ENCODE measurements at regions not wholly inside any gene's neighbourhood (a gene's known extent, or its start where the extent isn't known, plus 50 kb on each side); places are given as distances from the start of the nearest gene placed in this dataset.

DNA sequence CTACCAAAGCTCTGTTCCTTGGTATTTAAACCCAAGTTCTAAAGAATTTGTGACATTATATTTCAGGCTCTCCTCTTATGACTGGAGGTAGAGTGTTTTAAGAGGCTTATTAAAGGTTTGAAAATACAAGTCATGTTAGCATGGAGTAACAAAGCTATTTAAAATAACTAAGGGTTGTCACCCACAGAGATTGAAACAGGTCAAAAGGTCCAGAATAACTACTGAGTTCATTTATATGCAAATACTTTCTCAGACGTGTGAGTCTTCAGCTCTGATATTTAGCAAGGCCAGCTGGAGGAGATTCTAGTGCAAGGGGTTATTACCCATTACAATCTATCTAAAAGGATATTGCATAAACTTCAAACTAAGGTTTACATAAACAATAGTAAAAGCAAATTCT lies 1538.8 kb upstream of the CDH8 start:
- TF ChIP-seq TCF7L2 (IDR thresholded peaks at IDR 0.05; ENCODE audit: low read depth, low read length): no peak
- no peak for TF ChIP-seq SIN3A (IDR thresholded peaks at IDR 0.05; ENCODE audit: borderline replicate concordance, insufficient read depth, low read depth, low read length)
- ATAC-seq: no peak
- in situ Hi-C loops (cut with HindIII; ENCODE audit: low pct_unique_long_range_greater_than_20kb, low sequenced_read_pairs): no loop called here

DNA sequence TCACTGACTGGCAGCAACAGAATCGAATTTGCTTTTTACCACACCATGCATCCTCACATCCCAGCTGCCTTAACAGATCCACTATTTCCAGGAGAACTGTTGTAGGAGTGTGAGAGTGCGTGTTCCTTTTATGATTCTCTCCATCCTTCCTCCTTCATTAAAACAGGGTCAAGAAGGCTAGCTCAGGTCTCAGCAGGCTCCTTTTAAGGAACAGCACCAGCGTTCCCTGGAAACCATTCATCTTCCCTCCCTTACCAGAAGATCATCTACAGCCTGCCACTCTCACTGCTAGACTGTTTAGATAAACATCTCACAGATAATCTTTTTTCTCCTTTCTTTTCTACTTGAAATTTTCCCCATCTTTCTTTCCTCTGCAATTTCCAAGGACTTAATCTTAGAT lies 1531.9 kb upstream of the CDH8 start:
- Histone ChIP-seq H3K36me3 (ENCODE audit: control insufficient read depth, insufficient read depth, low read length) (no peaks in the 10 kb centered on the region), H3K4me3 (ENCODE audit: low read depth in 2 of 2, low read length in 2 of 2) (no peak overlapping the region), H3K4me1 (ENCODE audit: control insufficient read depth, insufficient read depth, low read length) (no peaks in the 10 kb centered on the region), H3K27me3 (ENCODE audit: control insufficient read depth, insufficient read depth, low read length) (no peaks in the 10 kb centered on the region), H3K27ac (ENCODE audit: low read length) (no peak overlapping the region), H3K9me3 (ENCODE audit: control insufficient read depth, insufficient read depth, low read depth, low read length) (no peaks in the 10 kb centered on the region)
- ATAC-seq: no peak
- in situ Hi-C loops (cut with HindIII; ENCODE audit: low pct_unique_long_range_greater_than_20kb, low sequenced_read_pairs): no loop called here
- intact Hi-C loops (cut with micrococcal nuclease; ENCODE audit: unreplicated experiment): no loop called here
- ChIA-PET CTCF (no interaction called here), POLR2A (no interaction called here)
- no peak for DNase-seq (ENCODE audit: low read depth, low spot score)
- BruUV-seq (replicated peaks): no TSS peak
- TF ChIP-seq POLR2AphosphoS5 (IDR thresholded peaks at IDR 0.05; ENCODE audit: low read depth, low read length) (no peak), SIN3A (IDR thresholded peaks at IDR 0.05; ENCODE audit: borderline replicate concordance, insufficient read depth, low read depth, low read length) (no peak), TCF7L2 (IDR thresholded peaks at IDR 0.05; ENCODE audit: low read depth, low read length) (no peak)
- TF ChIP-seq, protein P1, sequence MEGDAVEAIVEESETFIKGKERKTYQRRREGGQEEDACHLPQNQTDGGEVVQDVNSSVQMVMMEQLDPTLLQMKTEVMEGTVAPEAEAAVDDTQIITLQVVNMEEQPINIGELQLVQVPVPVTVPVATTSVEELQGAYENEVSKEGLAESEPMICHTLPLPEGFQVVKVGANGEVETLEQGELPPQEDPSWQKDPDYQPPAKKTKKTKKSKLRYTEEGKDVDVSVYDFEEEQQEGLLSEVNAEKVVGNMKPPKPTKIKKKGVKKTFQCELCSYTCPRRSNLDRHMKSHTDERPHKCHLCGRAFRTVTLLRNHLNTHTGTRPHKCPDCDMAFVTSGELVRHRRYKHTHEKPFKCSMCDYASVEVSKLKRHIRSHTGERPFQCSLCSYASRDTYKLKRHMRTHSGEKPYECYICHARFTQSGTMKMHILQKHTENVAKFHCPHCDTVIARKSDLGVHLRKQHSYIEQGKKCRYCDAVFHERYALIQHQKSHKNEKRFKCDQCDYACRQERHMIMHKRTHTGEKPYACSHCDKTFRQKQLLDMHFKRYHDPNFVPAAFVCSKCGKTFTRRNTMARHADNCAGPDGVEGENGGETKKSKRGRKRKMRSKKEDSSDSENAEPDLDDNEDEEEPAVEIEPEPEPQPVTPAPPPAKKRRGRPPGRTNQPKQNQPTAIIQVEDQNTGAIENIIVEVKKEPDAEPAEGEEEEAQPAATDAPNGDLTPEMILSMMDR (IDR thresholded peaks at IDR 0.05): no peak

More for the DNA sequence above, 1538.8 kb upstream of the CDH8 start:
- intact Hi-C loops (cut with micrococcal nuclease; ENCODE audit: unreplicated experiment): no loop called here
- POLR2A ChIA-PET: no interaction called here
- Histone ChIP-seq H3K4me3 (ENCODE audit: low read depth in 2 of 2, low read length in 2 of 2) (no peak overlapping the region), H3K4me1 (ENCODE audit: control insufficient read depth, insufficient read depth, low read length) (no peaks in the 10 kb centered on the region), H3K9me3 (ENCODE audit: control insufficient read depth, insufficient read depth, low read depth, low read length) (no peaks in the 10 kb centered on the region), H3K36me3 (ENCODE audit: control insufficient read depth, insufficient read depth, low read length) (no peaks in the 10 kb centered on the region), H3K27ac (ENCODE audit: low read length) (no peak overlapping the region), H3K27me3 (ENCODE audit: control insufficient read depth, insufficient read depth, low read length) (no peaks in the 10 kb centered on the region)
- CTCF ChIA-PET: no interaction called here
- no peak for DNase-seq (ENCODE audit: low read depth, low spot score)
- no TSS peak for BruUV-seq (replicated peaks)

DNA sequence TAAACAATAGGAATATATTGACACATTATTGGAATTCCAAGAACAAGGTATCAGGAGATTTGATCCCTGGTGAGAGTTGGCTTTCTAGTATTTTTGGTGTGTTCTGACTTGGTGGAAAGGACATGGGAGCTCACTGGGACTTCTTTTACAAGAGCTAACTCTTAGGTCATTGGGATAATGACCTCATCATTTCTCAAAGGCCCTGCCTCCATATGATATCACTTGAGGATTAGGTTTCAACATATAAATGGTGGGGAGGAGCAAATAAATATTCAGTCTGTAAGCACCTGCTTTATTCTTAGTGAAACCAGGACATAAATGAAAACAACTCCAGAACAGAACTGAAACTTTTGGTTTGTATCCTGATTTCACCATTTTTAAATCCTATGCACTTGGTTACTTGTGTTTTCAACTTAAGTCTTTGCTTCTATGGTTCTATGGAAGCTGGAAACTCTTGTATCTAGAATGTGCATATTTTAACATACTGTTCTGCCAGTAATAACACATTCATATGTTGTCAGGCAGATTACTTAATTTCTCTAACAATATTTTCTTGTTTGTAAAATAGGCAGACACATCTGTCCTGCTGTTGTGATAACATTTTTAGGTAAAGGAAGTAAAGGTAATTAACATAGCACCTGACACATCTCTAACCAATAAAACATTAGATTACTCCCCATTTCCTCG lies 1527.7 kb upstream of the CDH8 start:
- intact Hi-C loops (cut with micrococcal nuclease; ENCODE audit: unreplicated experiment) (no loop called here), in situ Hi-C loops (cut with HindIII; ENCODE audit: low pct_unique_long_range_greater_than_20kb, low sequenced_read_pairs) (no loop called here)
- no peak overlapping the region for H3K4me3 ChIP-seq (ENCODE audit: low read depth in 2 of 2, low read length in 2 of 2)
- H3K27ac ChIP-seq (ENCODE audit: low read length): no peak overlapping the region
- CTCF ChIA-PET: no interaction called here
- H3K4me1 ChIP-seq (ENCODE audit: control insufficient read depth, insufficient read depth, low read length): no peaks in the 10 kb centered on the region
- TF ChIP-seq, protein P1 (IDR thresholded peaks at IDR 0.05): no peak
- no peak for TF ChIP-seq SIN3A (IDR thresholded peaks at IDR 0.05; ENCODE audit: borderline replicate concordance, insufficient read depth, low read depth, low read length)
- TF ChIP-seq TCF7L2 (IDR thresholded peaks at IDR 0.05; ENCODE audit: low read depth, low read length): no peak
- TF ChIP-seq, protein P2, sequence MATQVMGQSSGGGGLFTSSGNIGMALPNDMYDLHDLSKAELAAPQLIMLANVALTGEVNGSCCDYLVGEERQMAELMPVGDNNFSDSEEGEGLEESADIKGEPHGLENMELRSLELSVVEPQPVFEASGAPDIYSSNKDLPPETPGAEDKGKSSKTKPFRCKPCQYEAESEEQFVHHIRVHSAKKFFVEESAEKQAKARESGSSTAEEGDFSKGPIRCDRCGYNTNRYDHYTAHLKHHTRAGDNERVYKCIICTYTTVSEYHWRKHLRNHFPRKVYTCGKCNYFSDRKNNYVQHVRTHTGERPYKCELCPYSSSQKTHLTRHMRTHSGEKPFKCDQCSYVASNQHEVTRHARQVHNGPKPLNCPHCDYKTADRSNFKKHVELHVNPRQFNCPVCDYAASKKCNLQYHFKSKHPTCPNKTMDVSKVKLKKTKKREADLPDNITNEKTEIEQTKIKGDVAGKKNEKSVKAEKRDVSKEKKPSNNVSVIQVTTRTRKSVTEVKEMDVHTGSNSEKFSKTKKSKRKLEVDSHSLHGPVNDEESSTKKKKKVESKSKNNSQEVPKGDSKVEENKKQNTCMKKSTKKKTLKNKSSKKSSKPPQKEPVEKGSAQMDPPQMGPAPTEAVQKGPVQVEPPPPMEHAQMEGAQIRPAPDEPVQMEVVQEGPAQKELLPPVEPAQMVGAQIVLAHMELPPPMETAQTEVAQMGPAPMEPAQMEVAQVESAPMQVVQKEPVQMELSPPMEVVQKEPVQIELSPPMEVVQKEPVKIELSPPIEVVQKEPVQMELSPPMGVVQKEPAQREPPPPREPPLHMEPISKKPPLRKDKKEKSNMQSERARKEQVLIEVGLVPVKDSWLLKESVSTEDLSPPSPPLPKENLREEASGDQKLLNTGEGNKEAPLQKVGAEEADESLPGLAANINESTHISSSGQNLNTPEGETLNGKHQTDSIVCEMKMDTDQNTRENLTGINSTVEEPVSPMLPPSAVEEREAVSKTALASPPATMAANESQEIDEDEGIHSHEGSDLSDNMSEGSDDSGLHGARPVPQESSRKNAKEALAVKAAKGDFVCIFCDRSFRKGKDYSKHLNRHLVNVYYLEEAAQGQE (IDR thresholded peaks at IDR 0.05; ENCODE audit: insufficient read depth in 1 of 2, low read depth in 2 of 2, low read length in 1 of 2): no peak
- TF ChIP-seq POLR2AphosphoS5 (IDR thresholded peaks at IDR 0.05; ENCODE audit: low read depth, low read length): no peak
- POLR2A ChIA-PET: no interaction called here
- DNase-seq (ENCODE audit: low read depth, low spot score) (no peak), ATAC-seq (no peak)
- no peaks in the 10 kb centered on the region for H3K27me3 ChIP-seq (ENCODE audit: control insufficient read depth, insufficient read depth, low read length)
- no peaks in the 10 kb centered on the region for H3K9me3 ChIP-seq (ENCODE audit: control insufficient read depth, insufficient read depth, low read depth, low read length)
- no TSS peak for BruUV-seq (replicated peaks)
- no peaks in the 10 kb centered on the region for H3K36me3 ChIP-seq (ENCODE audit: control insufficient read depth, insufficient read depth, low read length)
